WERI-Rb-1 (cell line): ENCODE measurements at regions not wholly inside any gene's neighbourhood (a gene's known extent, or its start where the extent isn't known, plus 50 kb on each side); places are given as distances from the start of the nearest gene placed in this dataset.

Experiments used
- DNase-seq: peaks from one replicate; pipeline ENCODE4 v3.0.0-alpha.2; 2020
- H3K27ac ChIP-seq: fragments of 250-450 bp; sonication (Bioruptor Pico); 2 replicates; pipeline ENCODE4 v1.5.1; 2020; ENCODE audit warnings: mild to moderate bottlenecking, moderate library complexity
- H3K27me3 ChIP-seq: fragments of 250-450 bp; sonication (Bioruptor Pico); 2 replicates; pipeline ENCODE4 v1.5.1; 2021; ENCODE audit warnings: mild to moderate bottlenecking, low read depth, moderate library complexity; ENCODE audit not compliant: insufficient read depth, severe bottlenecking
- H3K36me3 ChIP-seq: fragments of 250-450 bp; sonication (Bioruptor Pico); 2 replicates; pipeline ENCODE4 v1.5.1; 2020; ENCODE audit warnings: mild to moderate bottlenecking, moderate library complexity
- H3K4me3 ChIP-seq: 2 replicates; pipeline ENCODE4 v1.5.1; 2011; ENCODE audit warnings: low read depth, mild to moderate bottlenecking, control low read depth, low read length
- H3K9me3 ChIP-seq: fragments of 250-450 bp; sonication (Bioruptor Pico); 2 replicates; pipeline ENCODE4 v1.5.1; 2021; ENCODE audit warnings: mild to moderate bottlenecking, moderate library complexity; ENCODE audit not compliant: severe bottlenecking
- CTCF ChIP-seq: IDR thresholded peaks from 2 replicates; pipeline ENCODE4 v1.5.1; 2011; ENCODE audit warnings: low read depth, mild to moderate bottlenecking, control low read depth, inconsistent platforms, low read length

DNA sequence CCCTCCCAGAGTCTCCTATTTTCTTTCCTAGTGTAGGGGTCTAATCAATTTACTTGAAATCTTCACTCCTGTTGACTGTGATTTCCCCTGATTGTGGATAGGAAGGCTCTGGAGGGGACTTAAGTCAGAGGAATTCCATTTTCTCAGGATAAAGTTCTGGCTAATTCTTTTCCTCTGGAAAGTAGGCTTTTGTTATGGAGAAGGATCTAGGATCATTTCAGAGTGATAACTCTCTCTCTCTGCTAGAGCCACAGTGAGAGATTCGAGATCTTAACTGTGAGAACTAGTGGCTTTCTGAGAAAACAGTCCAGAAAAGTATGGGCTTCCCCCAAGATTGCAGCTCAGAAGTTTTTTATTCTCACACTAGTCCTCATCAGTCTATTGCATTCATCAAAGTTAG is 163.9 kb upstream of the TFPI start:
- H3K27ac ChIP-seq: no peak overlapping the region
- TF ChIP-seq CTCF: no peak
- H3K9me3 ChIP-seq: no peaks in the 10 kb centered on the region
- no peaks in the 10 kb centered on the region for H3K27me3 ChIP-seq
- no peak overlapping the region for H3K4me3 ChIP-seq
- H3K36me3 ChIP-seq: no peaks in the 10 kb centered on the region
- DNase-seq: no peak

DNA sequence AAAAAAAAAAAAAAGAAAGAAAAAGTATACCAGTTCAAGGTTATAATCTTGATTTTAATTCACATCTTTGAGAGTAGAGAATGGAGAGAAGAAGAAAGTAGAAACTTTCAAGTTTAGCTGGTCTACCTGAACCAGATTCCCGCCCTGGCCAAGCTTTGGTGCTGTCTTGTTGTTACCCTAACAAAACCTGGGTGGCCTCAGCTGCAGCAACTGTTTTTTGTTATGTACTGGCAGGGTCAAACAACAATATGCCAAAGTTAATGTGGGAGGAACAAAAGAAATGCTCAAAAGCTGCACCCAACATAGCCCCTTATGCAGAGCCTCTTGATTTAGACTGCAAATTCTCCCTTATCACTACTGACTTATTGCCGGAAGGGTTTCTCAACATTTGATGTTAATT is 165.3 kb upstream of the TFPI start:
- Histone ChIP-seq H3K4me3 (no peak overlapping the region), H3K36me3 (no peaks in the 10 kb centered on the region), H3K27me3 (no peaks in the 10 kb centered on the region), H3K9me3 (no peaks in the 10 kb centered on the region), H3K27ac (no peak overlapping the region)
- DNase-seq: no peak
- no peak for TF ChIP-seq CTCF

DNA sequence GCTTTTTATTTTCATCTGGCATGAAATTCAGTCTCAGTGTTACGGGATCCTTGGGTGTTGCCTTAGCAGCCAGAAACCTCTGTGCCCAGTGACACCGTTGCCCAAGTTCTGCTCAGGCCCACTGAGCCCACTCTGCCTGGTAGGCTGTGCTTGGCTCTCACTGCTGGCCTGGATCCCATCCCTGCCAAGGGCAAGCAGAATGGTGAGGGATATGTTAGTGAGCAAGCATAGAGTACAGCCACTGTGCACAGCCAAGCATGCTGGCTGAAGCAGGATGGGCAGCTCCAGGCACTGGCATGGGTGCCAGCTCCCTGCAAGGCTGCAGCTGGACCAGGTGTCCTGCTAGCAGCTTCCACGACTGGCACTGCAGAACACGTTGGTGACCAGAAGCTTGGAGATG is 194.7 kb upstream of the TFPI start:
- no peak overlapping the region for H3K4me3 ChIP-seq
- no peak for TF ChIP-seq CTCF
- no peaks in the 10 kb centered on the region for H3K27me3 ChIP-seq
- no peaks in the 10 kb centered on the region for H3K9me3 ChIP-seq
- DNase-seq: no peak
- no peaks in the 10 kb centered on the region for H3K36me3 ChIP-seq
- no peak overlapping the region for H3K27ac ChIP-seq

- no peak for DNase-seq
- Histone ChIP-seq H3K36me3 (no peaks in the 10 kb centered on the region), H3K27ac (no peak overlapping the region), H3K4me3 (no peak overlapping the region), H3K27me3 (no peaks in the 10 kb centered on the region), H3K9me3 (no peaks in the 10 kb centered on the region)
- no peak for TF ChIP-seq CTCF
Measured at GRCh38 chr2:187749804-187750431, 195.7 kb upstream of the TFPI start.

DNA sequence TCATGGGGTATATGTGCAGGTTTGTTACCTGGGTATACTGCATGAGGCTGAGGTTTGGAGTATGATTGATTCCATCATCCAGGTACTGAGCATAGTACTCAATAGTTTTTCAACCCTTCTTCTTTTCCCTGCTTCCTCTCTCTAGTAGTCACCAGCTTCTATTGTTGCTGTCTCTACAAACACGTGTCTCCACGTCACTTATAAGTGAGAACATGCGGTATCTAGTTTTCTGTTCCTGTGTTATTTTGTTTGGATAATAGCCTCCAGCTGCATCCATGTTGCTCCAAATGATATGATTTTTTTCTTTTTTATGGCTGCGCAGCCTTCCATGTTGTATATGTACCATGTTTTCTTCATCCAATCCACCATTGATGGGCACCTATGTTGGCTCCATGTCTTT is 214.8 kb upstream of the TFPI start:
- H3K9me3 ChIP-seq: no peaks in the 10 kb centered on the region
- DNase-seq: no peak
- H3K27me3 ChIP-seq: no peaks in the 10 kb centered on the region
- no peak overlapping the region for H3K4me3 ChIP-seq
- no peak for TF ChIP-seq CTCF
- no peaks in the 10 kb centered on the region for H3K36me3 ChIP-seq
- no peak overlapping the region for H3K27ac ChIP-seq

- TF ChIP-seq CTCF: no peak
- Histone ChIP-seq H3K4me3 (no peak overlapping the region), H3K9me3 (no peaks in the 10 kb centered on the region), H3K27ac (no peak overlapping the region), H3K36me3 (no peaks in the 10 kb centered on the region), H3K27me3 (no peaks in the 10 kb centered on the region)
- no peak for DNase-seq
Measured at GRCh38 chr2:187769437-187769836, 215.2 kb upstream of the TFPI start.
